Motor neuron (in vitro differentiated cells): ENCODE measurements at regions not wholly inside any gene's neighbourhood (a gene's known extent, or its start where the extent isn't known, plus 50 kb on each side); places are given as distances from the start of the nearest gene placed in this dataset.

Experiments used
- ATAC-seq, 8 experiments: fragments of 200-7000 bp; cut with Tn5 transposase; replicated peaks in 6 of 8; 2 replicates each; pipeline ENCODE4 v1.8.0; 2021; ENCODE audit warnings: mild to moderate bottlenecking in 8 of 8, moderate library complexity in 8 of 8
- H3K27ac ChIP-seq, 2 donors: fragments of 250-450 bp; sonication (Bioruptor Pico); 2 replicates each; pipeline ENCODE4 v1.9.0; 2021; ENCODE audit warnings: antibody characterized with exemption in 2 of 2, mild to moderate bottlenecking in 2 of 2, moderate library complexity in 1 of 2
- H3K4me1 ChIP-seq, 2 donors: fragments of 250-450 bp; sonication (Bioruptor Pico); replicated peaks in 1 of 2; 2 replicates each; pipeline ENCODE4 v1.6.1; 2021; ENCODE audit warnings: antibody characterized with exemption in 2 of 2, mild to moderate bottlenecking in 2 of 2, moderate library complexity in 1 of 2
- H3K4me3 ChIP-seq, 5 donors: fragments of 250-450 bp; sonication (Bioruptor Pico); 2 replicates each; pipeline ENCODE4 v1.9.0; 2021; ENCODE audit warnings: antibody characterized with exemption in 5 of 5, mild to moderate bottlenecking in 5 of 5, moderate library complexity in 4 of 5
- WGBS, 10 experiments: fragments of 450-650 bp; shearing (Covaris generic); methylation state at CpG; one replicate each; pipeline ENCODE4 v1.0.0; 2022; 5-methylcytosine and 5-hydroxymethylcytosine counted together
- in situ Hi-C, 9 experiments: fragments of 400-800 bp; cut with MboI; loops; one replicate each; pipeline ENCODE4 v1.15.0; 2021; ENCODE audit warnings: low sequenced_read_pairs in 9 of 9, low pct_unique_long_range_greater_than_20kb in 2 of 9; ENCODE audit not compliant: unreplicated experiment in 9 of 9

- in situ Hi-C loops, result no loop called here
- ATAC-seq, result no peak
- Histone ChIP-seq H3K4me1 (peaks cover 0 to 3% of the 10 kb centered on the region in 2 donors), H3K4me3 (no peak overlapping the region), H3K27ac (no peak overlapping the region)
- 50 to 89% (median 70%) methylated on average over 1 of the region's 1 CpG; no CpG with 5 or more reads in 3 of the 10 experiments for WGBS, 10 experiments
These were observed 228.2 kb downstream of the TBL1XR1 start for GRCh38 chr3:176969066-176969465.

- in situ Hi-C loops, result no loop called here
- H3K27ac ChIP-seq, result no peak overlapping the region
- peaks cover 0 to 3% of the 10 kb centered on the region in 2 donors for H3K4me1 ChIP-seq
- H3K4me3 ChIP-seq, result no peak overlapping the region
- no peak for ATAC-seq
- WGBS, 10 experiments, result 20 to 100% (median 87%) methylated on average over 1 to 2 of the region's 2 CpGs; no CpG with 5 or more reads in 2 of the 10 experiments
These were observed 228.7 kb downstream of the TBL1XR1 start for GRCh38 chr3:176968631-176969030.

- Histone ChIP-seq H3K27ac (no peak overlapping the region), H3K4me3 (no peak overlapping the region), H3K4me1 (peaks cover 0 to 3% of the 10 kb centered on the region in 2 donors)
- in situ Hi-C loops, result no loop called here
- peak in 3 of 8 experiments; percentile 32 to 65 (median 56) for ATAC-seq
- WGBS, 10 experiments, result 40 to 100% (median 92%) methylated on average over 1 to 3 of the region's 3 CpGs; no CpG with 5 or more reads in 1 of the 10 experiments
These were observed 229.8 kb downstream of the TBL1XR1 start for GRCh38 chr3:176967522-176967921.

GRCh38 chr3:176964661-176965060 is 232.6 kb downstream of the TBL1XR1 start:
- in situ Hi-C loops, result no loop called here
- Histone ChIP-seq H3K27ac (no peak overlapping the region), H3K4me1 (peaks cover 0 to 3% of the 10 kb centered on the region in 2 donors), H3K4me3 (no peak overlapping the region)
- 64 to 94% (median 80%) methylated on average over 2 to 5 of the region's 5 CpGs for WGBS, 10 experiments
- no peak for ATAC-seq

- H3K4me3 ChIP-seq, result no peak overlapping the region
- H3K4me1 ChIP-seq, result no peaks in the 10 kb centered on the region
- 10 to 76% (median 53%) methylated on average over 1 to 2 of the region's 2 CpGs; no CpG with 5 or more reads in 4 of the 10 experiments for WGBS, 10 experiments
- no peak for ATAC-seq
- in situ Hi-C loops, result no loop called here
- no peak overlapping the region for H3K27ac ChIP-seq
These were observed 235.4 kb downstream of the TBL1XR1 start for GRCh38 chr3:176961916-176962315.

- Histone ChIP-seq H3K4me1 (no peaks in the 10 kb centered on the region), H3K4me3 (no peak overlapping the region), H3K27ac (no peak overlapping the region)
- 0 to 100% (median 82%) methylated on average over 1 to 9 of the region's 10 CpGs; no CpG with 5 or more reads in 1 of the 10 experiments for WGBS, 10 experiments
- in situ Hi-C loops, result no loop called here
- ATAC-seq, result no peak
These were observed 237.4 kb downstream of the TBL1XR1 start for GRCh38 chr3:176959867-176960266.

GRCh38 chr3:176958560-176958959 is 238.7 kb downstream of the TBL1XR1 start:
- no peak overlapping the region for H3K4me3 ChIP-seq
- in situ Hi-C loops, result no loop called here
- H3K27ac ChIP-seq, result no peak overlapping the region
- ATAC-seq, result no peak
- H3K4me1 ChIP-seq, result peaks cover 2 to 5% of the 10 kb centered on the region in 2 donors
- 83 to 100% (median 94%) methylated on average over 1 to 2 of the region's 2 CpGs; no CpG with 5 or more reads in 2 of the 10 experiments for WGBS, 10 experiments

GRCh38 chr3:176954517-176954916 is 242.8 kb downstream of the TBL1XR1 start:
- in situ Hi-C loops, result no loop called here
- ATAC-seq, result peak in 1 of 8 experiments; percentile 12
- H3K27ac ChIP-seq, result no peak overlapping the region
- WGBS, 10 experiments, result 44 to 100% (median 83%) methylated on average over 1 to 2 of the region's 2 CpGs; no CpG with 5 or more reads in 1 of the 10 experiments
- no peak overlapping the region for H3K4me3 ChIP-seq
- H3K4me1 ChIP-seq, result peaks cover 4 to 14% of the 10 kb centered on the region in 2 donors

- Histone ChIP-seq H3K4me1 (peaks cover 4 to 14% of the 10 kb centered on the region in 2 donors), H3K4me3 (no peak overlapping the region), H3K27ac (no peak overlapping the region)
- in situ Hi-C loops, result no loop called here
- 28 to 83% (median 68%) methylated on average over 2 to 6 of the region's 6 CpGs for WGBS, 10 experiments
- peak in 7 of 8 experiments; percentile 24 to 67 (median 45) for ATAC-seq
These were observed 243.9 kb downstream of the TBL1XR1 start for GRCh38 chr3:176953106-176954060.

- peak in 2 of 8 experiments; percentile 19 to 49 for ATAC-seq
- H3K4me3 ChIP-seq, result no peak overlapping the region
- peaks cover 4 to 14% of the 10 kb centered on the region in 2 donors for H3K4me1 ChIP-seq
- WGBS, 10 experiments, result 11 to 75% (median 60%) methylated on average over 1 to 8 of the region's 10 CpGs; no CpG with 5 or more reads in 1 of the 10 experiments
- H3K27ac ChIP-seq, result no peak overlapping the region
- in situ Hi-C loops, result no loop called here
These were observed 245.5 kb downstream of the TBL1XR1 start for GRCh38 chr3:176951586-176952292.

- ATAC-seq, result peak in 4 of 8 experiments; percentile 14 to 34 (median 20)
- Histone ChIP-seq H3K27ac (no peak overlapping the region), H3K4me1 (peaks cover 4 to 14% of the 10 kb centered on the region in 2 donors), H3K4me3 (no peak overlapping the region)
- in situ Hi-C loops, result no loop called here
- WGBS, 10 experiments, result 33 to 100% (median 79%) methylated on average over 1 to 3 of the region's 3 CpGs; no CpG with 5 or more reads in 2 of the 10 experiments
These were observed 246.1 kb downstream of the TBL1XR1 start for GRCh38 chr3:176951144-176951543.

GRCh38 chr3:176950743-176951142 is 246.5 kb downstream of the TBL1XR1 start:
- 0 to 83% (median 55%) methylated on average over 1 to 3 of the region's 3 CpGs; no CpG with 5 or more reads in 2 of the 10 experiments for WGBS, 10 experiments
- Histone ChIP-seq H3K4me1 (peaks cover 4 to 14% of the 10 kb centered on the region in 2 donors), H3K4me3 (no peak overlapping the region), H3K27ac (no peak overlapping the region)
- in situ Hi-C loops, result no loop called here
- peak; percentile 32 to 79 (median 57) for ATAC-seq

- Histone ChIP-seq H3K4me3 (no peak overlapping the region), H3K27ac (no peak overlapping the region), H3K4me1 (peaks cover 0 to 5% of the 10 kb centered on the region in 2 donors)
- peak in 5 of 8 experiments; percentile 34 to 76 (median 57) for ATAC-seq
- WGBS, 10 experiments, result 37 to 100% (median 60%) methylated on average over 1 to 2 of the region's 2 CpGs; no CpG with 5 or more reads in 2 of the 10 experiments
- in situ Hi-C loops, result no loop called here
These were observed 249.1 kb downstream of the TBL1XR1 start for GRCh38 chr3:176948151-176948550.
